Breast epithelium (tissue), 4 donors: ENCODE measurements at regions not wholly inside any gene's neighbourhood (a gene's known extent, or its start where the extent isn't known, plus 50 kb on each side); places are given as distances from the start of the nearest gene placed in this dataset.

Source experiments
- DNase-seq, 2 donors: peaks; one replicate each; pipeline ENCODE4 v3.0.0-alpha.2; 2019; ENCODE audit warnings: low spot score in 2 of 2
- H3K27ac ChIP-seq, 2 donors: fragments of 200-600 bp; sonication (generic) in 1 of 2; one replicate each; pipeline ENCODE4 v1.5.1; 2016 to 2019; ENCODE audit warnings: mild to moderate bottlenecking in 1 of 2
- H3K27me3 ChIP-seq, 2 donors: fragments of 200-600 bp; sonication (generic) in 1 of 2; one replicate each; pipeline versions ENCODE4 v1.5.1 to v1.6.0; 2017 to 2019; ENCODE audit warnings: control low read depth in 1 of 2, mild to moderate bottlenecking in 1 of 2
- H3K36me3 ChIP-seq: fragments of 200-600 bp; one replicate; pipeline ENCODE4 v1.5.1; 2019
- H3K4me1 ChIP-seq, 2 donors: fragments of 200-600 bp; sonication (generic); one replicate each; pipeline ENCODE4 v1.5.1; 2016 to 2019; ENCODE audit warnings: control low read depth in 1 of 2
- H3K4me3 ChIP-seq, 3 donors: fragments of 200-600 bp; sonication (generic); 1 replicate in 2 of 3; 2 replicates in 1 of 3; pipeline ENCODE4 v1.5.1; 2016 to 2019; ENCODE audit warnings: mild to moderate bottlenecking in 3 of 3, moderate library complexity in 2 of 3
- H3K9me3 ChIP-seq, 2 donors: fragments of 200-600 bp; sonication (generic) in 1 of 2; one replicate each; pipeline ENCODE4 v1.5.1; 2016 to 2019; ENCODE audit warnings: control low read depth in 1 of 2
- CTCF ChIP-seq, 3 donors: fragments of 450-650 bp; IDR thresholded peaks; one replicate each; pipeline ENCODE4 v1.5.1; 2016 to 2017; ENCODE audit warnings: antibody characterized with exemption in 3 of 3, mild to moderate bottlenecking in 3 of 3, moderate library complexity in 3 of 3
- POLR2A ChIP-seq: fragments of 450-650 bp; IDR thresholded peaks from one replicate; pipeline ENCODE4 v1.6.1; 2016; ENCODE audit warnings: antibody characterized with exemption, mild to moderate bottlenecking, moderate library complexity
- POLR2AphosphoS5 ChIP-seq, 3 donors: sonication (generic); formaldehyde crosslinking; IDR thresholded peaks; one replicate each; pipeline ENCODE4 v1.6.1; 2017; ENCODE audit warnings: antibody characterized with exemption in 3 of 3
- intact Hi-C: fragments of 100-400 bp; cut with DNase I; formaldehyde crosslinking; loops from one replicate; pipeline ENCODE4 v1.15.1; 2023; ENCODE audit warnings: low total_unique reads

GRCh38 chr6:169887529-169888140 is 136.2 kb downstream of the ERMARD start:
- Histone ChIP-seq H3K27ac (no peak overlapping the region), H3K9me3 (peaks cover 0 to 4% of the 10 kb centered on the region in 2 donors), H3K4me1 (no peaks in the 10 kb centered on the region), H3K27me3 (peaks cover 0 to 6% of the 10 kb centered on the region in 2 donors), H3K36me3 (no peaks in the 10 kb centered on the region), H3K4me3 (no peak overlapping the region)
- intact Hi-C loops, result no loop called here
- DNase-seq, result no peak
- TF ChIP-seq POLR2AphosphoS5 (IDR thresholded peaks at IDR 0.05), result no peak

DNA sequence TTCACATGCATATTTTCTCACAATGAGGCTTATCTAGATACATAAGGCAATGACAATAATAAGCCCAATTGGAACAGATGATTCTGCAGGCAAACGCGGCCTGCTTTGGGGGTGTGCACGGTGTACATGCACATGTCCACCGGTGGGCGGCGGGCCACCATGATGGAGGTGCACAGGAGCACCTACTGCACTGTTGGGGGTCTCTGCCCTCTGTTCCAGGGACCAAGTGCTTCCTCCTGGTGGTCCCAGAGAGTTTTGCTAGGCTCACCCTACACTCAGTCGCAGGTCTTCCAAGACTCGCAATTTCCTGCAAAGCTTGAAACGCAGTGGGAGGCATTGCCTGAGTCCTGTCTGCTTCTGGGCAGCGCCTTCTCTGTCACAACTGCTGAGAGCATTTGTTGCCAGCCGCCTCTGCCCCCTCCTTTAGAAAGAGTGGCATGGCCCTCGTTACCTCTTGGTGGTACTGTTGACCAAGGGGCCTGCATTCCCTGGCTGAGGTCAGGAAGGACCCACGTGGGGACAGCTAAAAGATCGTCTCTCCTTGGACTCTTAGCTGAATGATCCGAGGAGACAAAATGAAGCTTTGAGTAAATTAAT is 135.3 kb downstream of the ERMARD start:
- no peak overlapping the region for H3K27ac ChIP-seq
- no peak overlapping the region for H3K4me3 ChIP-seq
- no peak for DNase-seq
- H3K27me3 ChIP-seq, result peaks cover 0 to 11% of the 10 kb centered on the region in 2 donors
- no peaks in the 10 kb centered on the region for H3K4me1 ChIP-seq
- intact Hi-C loops, result no loop called here
- no peaks in the 10 kb centered on the region for H3K36me3 ChIP-seq
- H3K9me3 ChIP-seq, result peaks cover 0 to 3% of the 10 kb centered on the region in 2 donors
- TF ChIP-seq CTCF (IDR thresholded peaks at IDR 0.05) (no peak), POLR2AphosphoS5 (IDR thresholded peaks at IDR 0.05) (no peak), POLR2A (no peak)

GRCh38 chr6:169885831-169886230 is 134.4 kb downstream of the ERMARD start:
- no peaks in the 10 kb centered on the region for H3K36me3 ChIP-seq
- no peak overlapping the region for H3K4me3 ChIP-seq
- DNase-seq, result no peak
- TF ChIP-seq CTCF (IDR thresholded peaks at IDR 0.05), result no peak
- no peak for TF ChIP-seq POLR2AphosphoS5 (IDR thresholded peaks at IDR 0.05)
- no peak for TF ChIP-seq POLR2A
- intact Hi-C loops, result no loop called here
- H3K4me1 ChIP-seq, result no peaks in the 10 kb centered on the region
- H3K27me3 ChIP-seq, result peaks cover 0 to 15% of the 10 kb centered on the region in 2 donors
- no peak overlapping the region for H3K27ac ChIP-seq
- no peaks in the 10 kb centered on the region for H3K9me3 ChIP-seq

GRCh38 chr6:169885131-169885530 is 133.7 kb downstream of the ERMARD start:
- H3K4me1 ChIP-seq, result no peaks in the 10 kb centered on the region
- no peak overlapping the region for H3K27ac ChIP-seq
- intact Hi-C loops, result no loop called here
- no peaks in the 10 kb centered on the region for H3K9me3 ChIP-seq
- no peak overlapping the region for H3K4me3 ChIP-seq
- no peak for DNase-seq
- H3K36me3 ChIP-seq, result no peaks in the 10 kb centered on the region
- TF ChIP-seq CTCF (IDR thresholded peaks at IDR 0.05) (no peak), POLR2A (no peak), POLR2AphosphoS5 (IDR thresholded peaks at IDR 0.05) (no peak)
- peaks cover 0 to 10% of the 10 kb centered on the region in 2 donors for H3K27me3 ChIP-seq

- Histone ChIP-seq H3K27me3 (peaks cover 0 to 10% of the 10 kb centered on the region in 2 donors), H3K4me1 (no peaks in the 10 kb centered on the region), H3K36me3 (no peaks in the 10 kb centered on the region), H3K4me3 (no peak overlapping the region), H3K9me3 (no peaks in the 10 kb centered on the region), H3K27ac (no peak overlapping the region)
- no peak for TF ChIP-seq CTCF (IDR thresholded peaks at IDR 0.05)
- no peak for TF ChIP-seq POLR2AphosphoS5 (IDR thresholded peaks at IDR 0.05)
- no peak for TF ChIP-seq POLR2A
- DNase-seq, result peak in 1 of 2 donors; percentile 31
- intact Hi-C loops, result no loop called here
Measured at GRCh38 chr6:169884158-169884557, 132.7 kb downstream of the ERMARD start.
